WERI-Rb-1 (cell line): ENCODE measurements at regions not wholly inside any gene's neighbourhood (a gene's known extent, or its start where the extent isn't known, plus 50 kb on each side); places are given as distances from the start of the nearest gene placed in this dataset.

Source experiments
- DNase-seq: peaks from one replicate; pipeline ENCODE4 v3.0.0-alpha.2; 2020
- H3K27ac ChIP-seq: fragments of 250-450 bp; sonication (Bioruptor Pico); 2 replicates; pipeline ENCODE4 v1.5.1; 2020; ENCODE audit warnings: mild to moderate bottlenecking, moderate library complexity
- H3K27me3 ChIP-seq: fragments of 250-450 bp; sonication (Bioruptor Pico); 2 replicates; pipeline ENCODE4 v1.5.1; 2021; ENCODE audit warnings: mild to moderate bottlenecking, low read depth, moderate library complexity; ENCODE audit not compliant: insufficient read depth, severe bottlenecking
- H3K36me3 ChIP-seq: fragments of 250-450 bp; sonication (Bioruptor Pico); 2 replicates; pipeline ENCODE4 v1.5.1; 2020; ENCODE audit warnings: mild to moderate bottlenecking, moderate library complexity
- H3K4me3 ChIP-seq: 2 replicates; pipeline ENCODE4 v1.5.1; 2011; ENCODE audit warnings: low read depth, mild to moderate bottlenecking, control low read depth, low read length
- H3K9me3 ChIP-seq: fragments of 250-450 bp; sonication (Bioruptor Pico); 2 replicates; pipeline ENCODE4 v1.5.1; 2021; ENCODE audit warnings: mild to moderate bottlenecking, moderate library complexity; ENCODE audit not compliant: severe bottlenecking
- TF ChIP-seq, protein P1 (sequence below): IDR thresholded peaks from 2 replicates; pipeline ENCODE4 v1.5.1; 2011; ENCODE audit warnings: low read depth, mild to moderate bottlenecking, control low read depth, inconsistent platforms, low read length

DNA sequence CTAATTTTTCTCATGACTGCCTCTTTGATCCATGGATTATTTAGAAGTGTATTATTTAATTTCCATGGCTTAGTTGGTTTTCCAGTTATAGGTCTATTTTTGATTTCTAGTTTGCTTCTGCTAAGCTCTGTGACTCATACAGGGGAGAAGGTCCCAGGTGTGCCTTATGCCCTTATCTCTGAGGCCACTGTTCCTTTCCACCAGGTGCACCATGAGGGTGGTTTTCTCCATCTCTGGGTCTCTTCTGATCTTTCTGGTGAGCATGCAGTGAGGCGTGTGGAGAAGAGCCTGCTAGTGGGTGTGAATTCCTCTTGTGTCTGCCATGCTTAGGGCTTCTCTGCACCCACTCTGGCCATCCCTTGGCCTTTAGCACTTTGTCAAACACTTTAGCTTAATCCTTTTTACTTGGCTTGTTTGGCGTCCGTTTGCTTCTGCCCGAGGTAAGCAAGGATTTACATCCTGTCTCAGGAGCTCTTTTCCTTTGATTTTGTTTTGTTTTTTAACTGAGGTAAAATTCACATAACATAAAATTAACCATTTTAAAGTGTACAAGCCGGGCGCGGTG lies 129.8 kb upstream of the ARL4C start:
- no peak for DNase-seq
- Histone ChIP-seq H3K27ac (no peak overlapping the region), H3K27me3 (no peaks in the 10 kb centered on the region), H3K36me3 (no peaks in the 10 kb centered on the region), H3K9me3 (no peaks in the 10 kb centered on the region), H3K4me3 (no peak overlapping the region)
- TF ChIP-seq, protein P1, sequence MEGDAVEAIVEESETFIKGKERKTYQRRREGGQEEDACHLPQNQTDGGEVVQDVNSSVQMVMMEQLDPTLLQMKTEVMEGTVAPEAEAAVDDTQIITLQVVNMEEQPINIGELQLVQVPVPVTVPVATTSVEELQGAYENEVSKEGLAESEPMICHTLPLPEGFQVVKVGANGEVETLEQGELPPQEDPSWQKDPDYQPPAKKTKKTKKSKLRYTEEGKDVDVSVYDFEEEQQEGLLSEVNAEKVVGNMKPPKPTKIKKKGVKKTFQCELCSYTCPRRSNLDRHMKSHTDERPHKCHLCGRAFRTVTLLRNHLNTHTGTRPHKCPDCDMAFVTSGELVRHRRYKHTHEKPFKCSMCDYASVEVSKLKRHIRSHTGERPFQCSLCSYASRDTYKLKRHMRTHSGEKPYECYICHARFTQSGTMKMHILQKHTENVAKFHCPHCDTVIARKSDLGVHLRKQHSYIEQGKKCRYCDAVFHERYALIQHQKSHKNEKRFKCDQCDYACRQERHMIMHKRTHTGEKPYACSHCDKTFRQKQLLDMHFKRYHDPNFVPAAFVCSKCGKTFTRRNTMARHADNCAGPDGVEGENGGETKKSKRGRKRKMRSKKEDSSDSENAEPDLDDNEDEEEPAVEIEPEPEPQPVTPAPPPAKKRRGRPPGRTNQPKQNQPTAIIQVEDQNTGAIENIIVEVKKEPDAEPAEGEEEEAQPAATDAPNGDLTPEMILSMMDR, result no peak

DNA sequence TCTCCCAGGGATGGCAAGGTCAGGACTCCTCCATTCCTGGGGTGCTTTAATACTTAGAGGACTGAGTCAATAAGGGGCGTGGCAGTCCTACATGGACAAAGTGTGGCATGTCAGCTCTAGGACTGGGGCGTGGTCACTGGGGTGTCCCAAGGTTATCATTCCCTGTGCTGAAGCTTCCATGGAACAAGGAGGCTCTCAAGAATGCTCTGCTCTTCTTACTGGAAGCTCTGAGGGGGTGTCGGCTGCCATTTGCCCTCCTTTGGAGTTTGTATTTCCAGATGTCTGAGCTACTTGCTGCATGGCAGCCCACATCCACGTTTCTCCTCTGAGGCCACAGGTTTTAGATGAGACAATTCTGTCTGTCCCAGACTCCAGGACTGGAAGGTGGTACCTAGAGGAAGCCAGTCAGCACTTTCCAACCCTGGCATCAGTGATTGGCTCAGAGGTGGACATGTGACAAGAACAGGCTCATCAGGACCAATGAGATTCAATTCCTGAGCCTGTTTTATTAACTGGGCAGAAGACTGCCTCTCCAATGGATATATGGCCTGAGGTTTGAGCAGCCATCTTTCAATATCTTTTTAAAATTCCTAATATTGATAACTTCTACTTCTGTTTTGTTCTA lies 128.9 kb upstream of the ARL4C start:
- DNase-seq, result no peak

DNA sequence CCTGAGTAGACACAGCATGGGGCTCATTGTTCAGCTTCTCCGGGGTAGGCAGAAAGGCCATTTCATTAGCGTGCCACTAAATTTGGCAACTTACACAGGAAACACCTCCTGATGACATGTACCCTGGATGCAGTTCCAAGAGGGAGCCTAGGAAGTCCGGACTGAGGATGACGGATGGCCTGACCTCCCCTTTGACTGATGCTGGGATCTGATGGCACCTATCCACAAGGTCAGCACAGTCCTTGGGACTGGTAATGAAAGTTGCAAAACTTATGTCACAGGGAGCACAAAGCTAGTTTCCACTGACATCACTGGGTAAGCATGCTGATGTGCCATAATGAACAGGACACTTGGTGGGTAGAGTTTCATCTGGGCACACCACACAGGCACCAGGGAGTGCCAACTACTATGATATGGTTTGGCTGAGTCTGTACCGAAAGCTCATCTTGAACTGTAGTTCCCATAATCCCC lies 126.7 kb upstream of the ARL4C start:
- Histone ChIP-seq H3K9me3 (no peaks in the 10 kb centered on the region), H3K27me3 (no peaks in the 10 kb centered on the region), H3K4me3 (no peak overlapping the region), H3K36me3 (no peaks in the 10 kb centered on the region), H3K27ac (no peak overlapping the region)
- no peak for DNase-seq
- TF ChIP-seq, protein P1, result no peak

More for the DNA sequence above, 128.9 kb upstream of the ARL4C start:
- Histone ChIP-seq H3K27me3 (no peaks in the 10 kb centered on the region), H3K4me3 (no peak overlapping the region), H3K9me3 (no peaks in the 10 kb centered on the region), H3K27ac (no peak overlapping the region), H3K36me3 (no peaks in the 10 kb centered on the region)
- TF ChIP-seq, protein P1, result no peak

DNA sequence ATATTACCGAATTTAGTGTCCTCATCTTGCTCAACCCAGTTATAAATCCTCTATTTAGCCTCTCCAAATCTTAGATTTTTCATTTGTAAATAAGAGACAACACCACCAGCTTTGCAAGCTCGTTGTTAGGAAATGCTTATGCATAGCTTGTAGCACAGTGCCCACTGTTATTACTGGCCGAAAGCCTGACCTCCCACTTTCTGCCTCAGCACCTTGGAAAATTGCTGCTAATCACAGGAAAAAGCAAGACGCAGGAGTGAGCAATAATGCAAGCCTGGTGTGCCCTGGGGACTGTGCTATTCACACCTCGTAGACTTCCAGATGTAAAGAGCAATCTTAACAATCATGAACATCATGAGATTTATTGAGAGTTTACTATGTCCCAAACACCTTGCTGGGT lies 124.2 kb upstream of the ARL4C start:
- Histone ChIP-seq H3K4me3 (no peak overlapping the region), H3K27me3 (no peaks in the 10 kb centered on the region), H3K27ac (no peak overlapping the region), H3K36me3 (no peaks in the 10 kb centered on the region), H3K9me3 (no peaks in the 10 kb centered on the region)
- TF ChIP-seq, protein P1, result no peak
- DNase-seq, result no peak

DNA sequence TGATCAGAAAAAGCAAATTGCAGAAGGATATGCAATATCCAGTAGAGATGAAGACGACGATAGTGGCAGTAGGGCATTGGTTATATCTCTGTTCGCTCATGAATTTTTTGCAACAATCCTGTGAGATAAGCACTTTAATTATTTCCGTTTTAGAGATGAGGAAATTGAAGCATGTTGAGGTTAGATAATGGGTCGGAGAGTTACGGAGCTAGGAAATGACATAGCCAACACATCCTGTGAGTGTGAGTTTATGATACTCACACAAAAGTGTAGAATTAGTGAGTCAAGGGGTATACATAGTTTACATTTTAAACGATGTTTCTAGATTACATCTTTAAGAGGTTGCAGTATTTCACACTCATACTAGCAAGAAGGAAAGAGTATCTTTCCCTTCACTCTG lies 123.1 kb upstream of the ARL4C start:
- TF ChIP-seq, protein P1, result no peak
- H3K36me3 ChIP-seq, result no peaks in the 10 kb centered on the region
- no peak overlapping the region for H3K27ac ChIP-seq
- H3K27me3 ChIP-seq, result no peaks in the 10 kb centered on the region
- DNase-seq, result no peak
- no peak overlapping the region for H3K4me3 ChIP-seq
- H3K9me3 ChIP-seq, result no peaks in the 10 kb centered on the region
